NT2/D1 (cell line): ENCODE measurements at regions not wholly inside any gene's neighbourhood (a gene's known extent, or its start where the extent isn't known, plus 50 kb on each side); places are given as distances from the start of the nearest gene placed in this dataset.

Experiments used
- YY1 ChIP-seq: IDR thresholded peaks from 2 replicates; pipeline ENCODE4 v1.6.1; 2011; ENCODE audit not compliant: insufficient read length, insufficient read depth
- ZNF274 ChIP-seq: IDR thresholded peaks from 2 replicates; pipeline ENCODE4 v1.6.1; 2011; ENCODE audit warnings: mild to moderate bottlenecking, low read depth, low read length

DNA sequence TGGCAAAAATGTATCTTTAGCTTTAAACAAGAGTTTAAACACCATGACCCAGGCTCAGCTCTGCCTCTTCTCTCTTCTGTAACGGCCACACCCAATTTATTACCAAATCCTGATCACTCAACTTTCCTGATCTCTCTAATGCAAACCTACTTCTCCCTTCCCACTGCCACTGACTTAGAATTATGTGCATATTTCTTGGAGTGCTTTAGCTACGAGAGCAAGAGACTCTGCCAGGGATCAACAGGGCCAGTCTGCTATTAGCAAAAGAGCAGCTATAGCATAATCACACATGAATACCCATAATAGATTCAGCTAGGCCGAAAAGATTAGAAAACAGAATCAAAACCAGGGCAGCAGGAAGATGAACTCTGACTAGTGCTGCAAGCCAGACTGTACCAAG is 215.5 kb downstream of the MRPL39 start:
- TF ChIP-seq YY1, result no peak
- no peak for TF ChIP-seq ZNF274
